Lower lobe of right lung (tissue), 2 donors: ENCODE measurements at regions not wholly inside any gene's neighbourhood (a gene's known extent, or its start where the extent isn't known, plus 50 kb on each side); places are given as distances from the start of the nearest gene placed in this dataset.
"Not testable (repeated sequence)": the region's sequence is repeated elsewhere in the genome, so short reads cannot be mapped to it uniquely, and the experiment has no call there.

ENCODE experiments used
- ATAC-seq, 2 donors: fragments of 200-7000 bp; cut with Tn5 transposase; one replicate each; pipeline ENCODE4 v1.9.1; 2020 to 2022; ENCODE audit warnings: mild to moderate bottlenecking in 2 of 2, moderate library complexity in 2 of 2
- DNase-seq: peaks from one replicate; pipeline ENCODE4 v3.0.0-alpha.2; 2020
- H3K27ac ChIP-seq: fragments of 200-600 bp; one replicate; pipeline ENCODE4 v1.8.0; 2022
- H3K27me3 ChIP-seq: fragments of 200-600 bp; one replicate; pipeline ENCODE4 v1.8.0; 2022; ENCODE audit warnings: low read depth
- H3K36me3 ChIP-seq: fragments of 200-600 bp; one replicate; pipeline ENCODE4 v1.8.0; 2022; ENCODE audit warnings: mild to moderate bottlenecking
- H3K4me1 ChIP-seq: fragments of 200-600 bp; one replicate; pipeline ENCODE4 v1.8.0; 2022
- H3K4me3 ChIP-seq: fragments of 200-600 bp; one replicate; pipeline ENCODE4 v1.8.0; 2022; ENCODE audit warnings: mild to moderate bottlenecking
- H3K9me3 ChIP-seq: fragments of 200-600 bp; one replicate; pipeline ENCODE4 v1.8.0; 2022
- CTCF ChIP-seq: fragments of 200-600 bp; IDR thresholded peaks from one replicate; pipeline ENCODE4 v1.8.0; 2022; ENCODE audit warnings: antibody characterized with exemption, mild to moderate bottlenecking
- intact Hi-C: fragments of 100-400 bp; cut with DNase I; formaldehyde crosslinking; loops from one replicate; pipeline ENCODE4 v1.11.0; 2022
- donor health status: DM: no; HTN: yes; CAD: no; lungs with severe emphysema.

- ATAC-seq (no peak), DNase-seq (no peak)
- Histone ChIP-seq H3K4me1 (no peaks in the 10 kb centered on the region), H3K27ac (no peak overlapping the region), H3K36me3 (no peaks in the 10 kb centered on the region), H3K9me3 (peaks cover 5% of the 10 kb centered on the region), H3K27me3 (peaks cover 9% of the 10 kb centered on the region), H3K4me3 (no peak overlapping the region)
- intact Hi-C loops: no loop called here
- no peak for TF ChIP-seq CTCF
These were observed 131.4 kb upstream of the BCL9 start for GRCh38 chr1:147409886-147410285.

GRCh38 chr1:147413110-147413605 is 128.1 kb upstream of the BCL9 start:
- no peaks in the 10 kb centered on the region for H3K4me1 ChIP-seq
- intact Hi-C loops: no loop called here
- DNase-seq: no peak
- no peaks in the 10 kb centered on the region for H3K36me3 ChIP-seq
- H3K27ac ChIP-seq: no peak overlapping the region
- H3K27me3 ChIP-seq: peaks cover 9% of the 10 kb centered on the region
- ATAC-seq: no peak
- no peak for TF ChIP-seq CTCF
- peaks cover 5% of the 10 kb centered on the region for H3K9me3 ChIP-seq
- H3K4me3 ChIP-seq: no peak overlapping the region

- H3K4me3 ChIP-seq: no peak overlapping the region
- peaks cover 4% of the 10 kb centered on the region for H3K9me3 ChIP-seq
- DNase-seq (no peak), ATAC-seq (no peak)
- no peak for TF ChIP-seq CTCF
- no peaks in the 10 kb centered on the region for H3K4me1 ChIP-seq
- intact Hi-C loops: no loop called here
- H3K27ac ChIP-seq: no peak overlapping the region
- peaks cover 9% of the 10 kb centered on the region for H3K27me3 ChIP-seq
- H3K36me3 ChIP-seq: no peaks in the 10 kb centered on the region
These were observed 126.7 kb upstream of the BCL9 start for GRCh38 chr1:147414505-147415163.

- peaks cover 9% of the 10 kb centered on the region for H3K27me3 ChIP-seq
- H3K9me3 ChIP-seq: no peaks in the 10 kb centered on the region
- H3K4me3 ChIP-seq: no peak overlapping the region
- no peaks in the 10 kb centered on the region for H3K36me3 ChIP-seq
- DNase-seq (no peak), ATAC-seq (no peak)
- intact Hi-C loops: no loop called here
- no peaks in the 10 kb centered on the region for H3K4me1 ChIP-seq
- H3K27ac ChIP-seq: no peak overlapping the region
- TF ChIP-seq CTCF: no peak
These were observed 124.3 kb upstream of the BCL9 start for GRCh38 chr1:147417024-147417423.

- ATAC-seq, H3K4me3 ChIP-seq, H3K4me1 ChIP-seq, H3K27ac ChIP-seq, H3K36me3 ChIP-seq, intact Hi-C loops, H3K27me3 ChIP-seq, DNase-seq, H3K9me3 ChIP-seq: not testable (repeated sequence)
These were observed 118.0 kb upstream of the BCL9 start for GRCh38 chr1:147423100-147423827.

- H3K9me3 ChIP-seq: no peaks in the 10 kb centered on the region
- no peak for TF ChIP-seq CTCF
- H3K27me3 ChIP-seq: no peaks in the 10 kb centered on the region
These were observed 106.4 kb upstream of the BCL9 start for GRCh38 chr1:147434921-147435320.

More at GRCh38 chr1:147434921-147435320, 106.4 kb upstream of the BCL9 start:
- Histone ChIP-seq H3K36me3 (no peaks in the 10 kb centered on the region), H3K4me1 (no peaks in the 10 kb centered on the region), H3K4me3 (no peak overlapping the region), H3K27ac (no peak overlapping the region)
- intact Hi-C loops: no loop called here
- DNase-seq: no peak
- no peak for ATAC-seq
